Kidney epithelial cell (primary cell): ENCODE measurements at regions not wholly inside any gene's neighbourhood (a gene's known extent, or its start where the extent isn't known, plus 50 kb on each side); places are given as distances from the start of the nearest gene placed in this dataset.

Experiments used
- DNase-seq: peaks from one replicate; pipeline ENCODE4 v3.0.0-alpha.2; 2010; ENCODE audit warnings: low read depth
- H3K27me3 ChIP-seq: 2 replicates; pipeline ENCODE4 v1.6.0; 2011; ENCODE audit warnings: low read length; ENCODE audit not compliant: control insufficient read depth, insufficient read depth
- H3K36me3 ChIP-seq: 2 replicates; pipeline ENCODE4 v1.5.1; 2011; ENCODE audit warnings: low read length; ENCODE audit not compliant: control insufficient read depth, insufficient read depth
- H3K4me3 ChIP-seq: 2 replicates; pipeline ENCODE4 v1.5.1; 2011; ENCODE audit warnings: low read depth, mild to moderate bottlenecking, control low read depth, low read length
- TF ChIP-seq, protein P1 (sequence below): IDR thresholded peaks from 2 replicates; pipeline ENCODE4 v1.5.1; 2011; ENCODE audit warnings: mild to moderate bottlenecking, moderate library complexity, low read length, control low read depth, inconsistent platforms; ENCODE audit not compliant: insufficient read depth, poor library complexity, severe bottlenecking

DNA sequence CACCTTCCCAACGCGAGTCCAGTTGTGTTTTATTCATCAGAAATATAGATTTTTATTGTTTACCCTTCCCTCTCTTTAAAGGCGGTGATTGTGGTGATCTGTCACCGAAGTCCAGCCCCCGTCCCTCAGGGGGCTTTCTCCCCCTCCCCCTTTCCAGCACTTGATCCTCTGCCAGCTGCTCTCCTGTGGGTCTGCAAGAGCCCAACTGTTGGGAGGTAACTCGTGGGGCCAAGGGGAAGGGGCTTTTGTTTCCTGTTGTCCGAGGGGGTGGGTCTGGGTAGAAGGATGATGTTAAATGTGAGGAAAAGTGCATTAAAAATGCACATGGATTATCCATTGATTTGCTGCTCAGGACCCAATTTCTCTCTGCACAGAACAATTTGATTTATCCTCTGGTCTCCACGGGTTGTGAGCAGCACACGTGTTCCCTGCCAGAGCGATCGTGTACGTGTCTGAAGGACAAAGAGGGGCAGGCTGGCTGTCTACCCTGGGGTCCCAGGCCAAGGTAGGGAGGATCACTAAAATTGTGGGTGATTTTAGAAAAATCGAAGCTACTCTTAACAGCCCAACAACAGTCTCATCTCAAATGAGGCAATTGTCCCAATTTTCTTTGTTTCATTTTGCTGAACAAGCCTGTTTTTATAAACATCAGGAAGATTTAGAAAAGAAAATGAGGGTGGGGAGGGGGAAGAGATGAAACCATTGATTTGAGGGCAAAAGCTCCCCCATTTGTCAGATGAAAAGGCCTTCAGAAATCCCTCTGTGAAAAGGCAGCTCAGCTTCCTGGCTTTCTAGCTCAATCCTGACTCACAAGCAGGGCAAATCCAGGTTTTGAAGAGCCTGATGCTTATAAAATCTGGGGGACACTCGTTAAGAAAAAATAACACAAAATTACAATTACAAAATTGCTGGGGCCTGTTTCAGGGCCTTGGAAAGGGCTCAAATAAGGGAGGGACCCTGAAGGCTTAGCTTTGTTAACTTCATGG is 176.2 kb downstream of the RHOU start:
- DNase-seq: no peak
- no peaks in the 10 kb centered on the region for H3K27me3 ChIP-seq
- no peak overlapping the region for H3K4me3 ChIP-seq
- TF ChIP-seq, protein P1, sequence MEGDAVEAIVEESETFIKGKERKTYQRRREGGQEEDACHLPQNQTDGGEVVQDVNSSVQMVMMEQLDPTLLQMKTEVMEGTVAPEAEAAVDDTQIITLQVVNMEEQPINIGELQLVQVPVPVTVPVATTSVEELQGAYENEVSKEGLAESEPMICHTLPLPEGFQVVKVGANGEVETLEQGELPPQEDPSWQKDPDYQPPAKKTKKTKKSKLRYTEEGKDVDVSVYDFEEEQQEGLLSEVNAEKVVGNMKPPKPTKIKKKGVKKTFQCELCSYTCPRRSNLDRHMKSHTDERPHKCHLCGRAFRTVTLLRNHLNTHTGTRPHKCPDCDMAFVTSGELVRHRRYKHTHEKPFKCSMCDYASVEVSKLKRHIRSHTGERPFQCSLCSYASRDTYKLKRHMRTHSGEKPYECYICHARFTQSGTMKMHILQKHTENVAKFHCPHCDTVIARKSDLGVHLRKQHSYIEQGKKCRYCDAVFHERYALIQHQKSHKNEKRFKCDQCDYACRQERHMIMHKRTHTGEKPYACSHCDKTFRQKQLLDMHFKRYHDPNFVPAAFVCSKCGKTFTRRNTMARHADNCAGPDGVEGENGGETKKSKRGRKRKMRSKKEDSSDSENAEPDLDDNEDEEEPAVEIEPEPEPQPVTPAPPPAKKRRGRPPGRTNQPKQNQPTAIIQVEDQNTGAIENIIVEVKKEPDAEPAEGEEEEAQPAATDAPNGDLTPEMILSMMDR: no peak
- no peaks in the 10 kb centered on the region for H3K36me3 ChIP-seq

DNA sequence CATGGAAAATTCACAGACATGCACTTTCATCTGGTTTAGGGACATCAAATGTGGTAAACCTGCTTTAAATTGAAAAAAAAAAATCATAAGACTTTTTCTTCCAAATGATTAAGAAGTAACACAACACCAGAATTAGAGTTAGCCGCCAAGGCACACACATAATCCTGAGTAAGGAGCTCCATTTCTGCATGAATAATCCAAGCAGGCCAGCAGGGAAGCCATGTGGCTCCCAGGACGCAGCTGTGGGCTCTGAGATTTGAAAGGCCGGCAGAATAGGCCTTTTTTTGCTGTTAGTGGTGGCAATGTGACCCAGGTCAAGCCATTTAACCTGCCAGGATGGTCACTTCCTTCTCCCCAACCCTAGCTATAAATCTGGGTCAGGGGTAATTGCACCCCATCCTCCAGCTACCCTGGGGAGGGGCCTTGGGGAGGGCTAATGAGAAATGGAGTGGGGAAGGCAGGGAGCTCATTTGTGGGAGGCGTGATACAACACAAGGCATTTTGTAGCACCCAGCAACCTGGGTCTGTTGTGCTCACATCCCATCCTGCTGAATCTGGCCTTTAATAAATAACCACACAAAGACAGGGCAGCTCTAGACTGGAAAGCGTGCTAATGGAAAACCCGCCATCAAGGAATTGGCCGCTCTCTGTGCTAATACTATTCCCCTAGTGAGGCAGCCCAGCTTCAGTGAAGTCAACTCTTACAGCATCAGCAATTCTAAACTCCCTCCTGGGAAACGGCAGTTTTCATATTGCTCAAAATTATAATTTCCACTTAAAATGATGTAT is 178.5 kb downstream of the RHOU start:
- TF ChIP-seq, protein P1: no peak
- H3K4me3 ChIP-seq: no peak overlapping the region
- DNase-seq: no peak
- no peaks in the 10 kb centered on the region for H3K36me3 ChIP-seq
- H3K27me3 ChIP-seq: no peaks in the 10 kb centered on the region

DNA sequence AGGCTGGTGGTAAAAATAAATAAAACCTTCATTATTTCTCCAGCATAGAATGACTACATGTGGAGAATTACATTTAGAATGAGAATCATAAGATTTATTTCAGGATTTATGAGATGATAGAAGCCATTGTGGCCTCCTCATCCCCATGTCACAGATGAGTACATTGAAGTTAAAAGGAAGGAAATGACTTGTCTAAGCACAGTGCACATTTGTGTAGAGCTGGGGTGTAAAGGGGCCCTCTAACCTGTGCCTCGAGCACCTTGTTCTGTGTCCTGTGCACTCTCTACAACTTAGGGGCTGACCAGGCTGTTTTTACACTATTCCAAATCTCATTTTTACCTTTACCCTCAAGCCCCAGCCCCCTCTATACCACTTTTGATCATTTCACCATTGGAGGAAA is 179.4 kb downstream of the RHOU start:
- no peak for DNase-seq
- H3K36me3 ChIP-seq: no peaks in the 10 kb centered on the region
- TF ChIP-seq, protein P1: no peak
- no peak overlapping the region for H3K4me3 ChIP-seq
- no peaks in the 10 kb centered on the region for H3K27me3 ChIP-seq

DNA sequence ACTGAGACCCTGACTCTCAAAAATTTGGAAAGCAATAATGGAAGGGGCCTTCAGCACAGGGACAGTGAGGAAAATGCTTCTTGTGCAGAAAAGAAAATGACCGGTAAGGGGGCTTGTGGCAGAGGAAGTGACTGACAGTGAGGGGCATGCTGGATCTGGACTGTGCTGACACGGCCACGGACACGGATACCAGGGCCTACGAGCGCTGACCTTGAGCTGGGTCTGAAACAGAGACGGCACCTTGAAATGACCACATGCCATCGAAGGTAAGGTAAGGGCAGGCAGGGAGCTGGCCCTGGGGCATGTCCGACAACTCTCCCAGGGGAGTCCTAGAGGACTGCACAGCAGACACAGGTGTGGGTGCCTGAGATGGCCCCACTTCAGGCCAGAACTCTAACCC is 182.1 kb downstream of the RHOU start:
- TF ChIP-seq, protein P1: no peak
- H3K4me3 ChIP-seq: no peak overlapping the region

DNA sequence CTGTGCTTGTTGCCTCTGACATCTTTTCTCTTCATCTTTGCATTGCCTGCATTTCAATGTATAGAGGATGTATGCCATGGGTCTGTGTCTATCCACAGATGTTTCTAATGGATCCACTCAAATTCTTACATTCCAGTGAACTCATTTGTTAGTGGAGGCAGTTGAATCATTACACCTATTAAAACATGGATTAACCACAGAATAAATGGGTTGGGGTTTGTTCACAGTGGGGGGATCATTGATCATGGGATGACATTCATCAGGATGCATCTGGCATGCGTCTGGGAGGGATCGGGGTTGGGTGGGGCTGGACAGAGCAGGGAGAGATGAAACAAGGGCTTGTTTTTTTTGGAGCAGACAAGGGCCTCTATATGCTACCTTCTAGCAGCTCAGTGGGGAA is 182.5 kb downstream of the RHOU start:
- H3K27me3 ChIP-seq: no peaks in the 10 kb centered on the region

More for the DNA sequence above, 182.1 kb downstream of the RHOU start:
- no peaks in the 10 kb centered on the region for H3K27me3 ChIP-seq
- H3K36me3 ChIP-seq: no peaks in the 10 kb centered on the region
- no peak for DNase-seq

More for the DNA sequence above, 182.5 kb downstream of the RHOU start:
- no peak for DNase-seq
- TF ChIP-seq, protein P1: no peak
- no peaks in the 10 kb centered on the region for H3K36me3 ChIP-seq
- no peak overlapping the region for H3K4me3 ChIP-seq
